ENCODE measurements at regions not wholly inside any gene's neighbourhood (a gene's known extent, or its start where the extent isn't known, plus 50 kb on each side); places are given as distances from the start of the nearest gene placed in this dataset.

- CTCF ChIA-PET, result no interaction called here
- POLR2A ChIA-PET, result no interaction called here
Measured at GRCh38 chr2:146806364-146807005, 1038.3 kb upstream of the ACVR2A start.

GRCh38 chr2:146804288-146804687, 1040.5 kb upstream of the ACVR2A start:
- no peaks in the 10 kb centered on the region for H3K36me3 ChIP-seq (ENCODE audit: control insufficient read depth in 2 of 2, insufficient read depth in 1 of 2, low read length in 2 of 2)
- no peak overlapping the region for H3K4me3 ChIP-seq (ENCODE audit: low read depth, low read length)
- ChIA-PET POLR2A (no interaction called here), CTCF (interaction anchor here (0.6 to 1.0 kb wide), 3 partner anchors 11 to 71 kb away, joined by 3 to 4 read pairs (median 3); no protein-coding TSS in a partner anchor)
- H3K4me1 ChIP-seq (ENCODE audit: control insufficient read depth, insufficient read depth, low read length), result no peaks in the 10 kb centered on the region
- no peak overlapping the region for H3K27ac ChIP-seq (ENCODE audit: extremely low read depth, low read depth, low read length)
- TF ChIP-seq ZNF654 (tag by site-specific recombination; IDR thresholded peaks at IDR 0.05; ENCODE audit: low read depth) (no peak), REST (tag by site-specific recombination; IDR thresholded peaks at IDR 0.05) (no peak), KLF9 (tag by site-specific recombination; IDR thresholded peaks at IDR 0.05; ENCODE audit: low read depth) (no peak), ZNF645 (tag by site-specific recombination; IDR thresholded peaks at IDR 0.05) (no peak), ZFHX2 (tag by site-specific recombination; conservative IDR thresholded peaks at IDR 0.05) (no peak), ZNF571 (tag by site-specific recombination; IDR thresholded peaks at IDR 0.05) (no peak), ZNF2 (tag by site-specific recombination; IDR thresholded peaks at IDR 0.05) (no peak), ZNF112 (tag by site-specific recombination; IDR thresholded peaks at IDR 0.05) (no peak), ZNF132 (tag by site-specific recombination; IDR thresholded peaks at IDR 0.05; ENCODE audit: borderline replicate concordance) (no peak), ZNF350 (tag by site-specific recombination; IDR thresholded peaks at IDR 0.05) (no peak), ZNF362 (tag by site-specific recombination; IDR thresholded peaks at IDR 0.05) (no peak), SCRT1 (tag by site-specific recombination; IDR thresholded peaks at IDR 0.05; ENCODE audit: borderline replicate concordance) (no peak), RBAK (tag by site-specific recombination; IDR thresholded peaks at IDR 0.05) (no peak)
- H3K9me3 ChIP-seq (ENCODE audit: control insufficient read depth, insufficient read depth, low read depth, low read length), result no peaks in the 10 kb centered on the region

More at GRCh38 chr2:146806364-146807005, 1038.3 kb upstream of the ACVR2A start:
- Histone ChIP-seq H3K36me3 (ENCODE audit: control insufficient read depth in 2 of 2, insufficient read depth in 1 of 2, low read length in 2 of 2) (no peaks in the 10 kb centered on the region), H3K27ac (ENCODE audit: extremely low read depth, low read depth, low read length) (no peak overlapping the region), H3K4me1 (ENCODE audit: control insufficient read depth, insufficient read depth, low read length) (no peaks in the 10 kb centered on the region), H3K9me3 (ENCODE audit: control insufficient read depth, insufficient read depth, low read depth, low read length) (no peaks in the 10 kb centered on the region), H3K4me3 (ENCODE audit: low read depth, low read length) (no peak overlapping the region)
- TF ChIP-seq ZFP37 (tag by site-specific recombination; IDR thresholded peaks at IDR 0.05) (no peak), SALL2 (tag by site-specific recombination; IDR thresholded peaks at IDR 0.05; ENCODE audit: borderline replicate concordance) (no peak), ZNF138 (tag by site-specific recombination; IDR thresholded peaks at IDR 0.05; ENCODE audit: borderline replicate concordance) (no peak), ZNF404 (tag by site-specific recombination; IDR thresholded peaks at IDR 0.05) (no peak), SP3 (tag by site-specific recombination; IDR thresholded peaks at IDR 0.05) (no peak), KLF9 (tag by site-specific recombination; IDR thresholded peaks at IDR 0.05; ENCODE audit: low read depth) (no peak), ZEB2 (tag by site-specific recombination; IDR thresholded peaks at IDR 0.05) (no peak), ZNF776 (tag by site-specific recombination; IDR thresholded peaks at IDR 0.05; ENCODE audit: borderline replicate concordance) (no peak), ZNF394 (tag by site-specific recombination; IDR thresholded peaks at IDR 0.05; ENCODE audit: borderline replicate concordance) (no peak), EGR2 (tag by site-specific recombination; IDR thresholded peaks at IDR 0.05; ENCODE audit: low read depth) (no peak), SP2 (tag by site-specific recombination; IDR thresholded peaks at IDR 0.05) (no peak), ZNF426 (tag by site-specific recombination; IDR thresholded peaks at IDR 0.05) (no peak), ZBTB49 (tag by site-specific recombination; IDR thresholded peaks at IDR 0.05; ENCODE audit: low read depth) (no peak), ZNF660 (tag by site-specific recombination; IDR thresholded peaks at IDR 0.05) (no peak), ZNF37A (tag by site-specific recombination; IDR thresholded peaks at IDR 0.05) (no peak), KLF1 (tag by site-specific recombination; IDR thresholded peaks at IDR 0.05) (no peak), OVOL3 (tag by site-specific recombination; IDR thresholded peaks at IDR 0.05) (no peak), ZNF513 (tag by site-specific recombination; IDR thresholded peaks at IDR 0.05) (no peak), ZNF707 (tag by site-specific recombination; IDR thresholded peaks at IDR 0.05) (no peak), ZNF791 (tag by site-specific recombination; IDR thresholded peaks at IDR 0.05) (no peak)

Data from HEK293 (cell line).